Activated naive CD8-positive, alpha-beta T cell treated with anti-CD3 and anti-CD28 coated beads for 36 hours (primary cell): ENCODE measurements at regions not wholly inside any gene's neighbourhood (a gene's known extent, or its start where the extent isn't known, plus 50 kb on each side); places are given as distances from the start of the nearest gene placed in this dataset.

Experiments
- DNase-seq: peaks from one replicate; pipeline ENCODE4 v3.0.0; 2021
- H3K27ac Mint-ChIP-seq: one replicate; pipeline ENCODE4 v1.8.0; 2022; ENCODE audit warnings: mild to moderate bottlenecking, moderate library complexity, mixed read lengths
- H3K27me3 Mint-ChIP-seq: one replicate; pipeline ENCODE4 v1.8.0; 2022; ENCODE audit warnings: mild to moderate bottlenecking, mixed read lengths
- H3K36me3 Mint-ChIP-seq: one replicate; pipeline ENCODE4 v1.8.0; 2021; ENCODE audit warnings: mild to moderate bottlenecking, mixed read lengths
- H3K4me1 Mint-ChIP-seq: one replicate; pipeline ENCODE4 v1.8.0; 2021; ENCODE audit warnings: mixed read lengths
- H3K4me3 Mint-ChIP-seq: one replicate; pipeline ENCODE4 v1.8.0; 2022; ENCODE audit warnings: mild to moderate bottlenecking, moderate library complexity, mixed read lengths
- H3K9me3 Mint-ChIP-seq: one replicate; pipeline ENCODE4 v1.8.0; 2022; ENCODE audit warnings: mixed read lengths

- Mint-ChIP-seq H3K27me3 (peaks cover 8% of the 10 kb centered on the region), H3K4me3 (no peak overlapping the region), H3K36me3 (no peaks in the 10 kb centered on the region)
These were observed 203.3 kb upstream of the JADE1 start for GRCh38 chr4:128606173-128606572.

GRCh38 chr4:128604840-128605239 is 204.7 kb upstream of the JADE1 start:
- no peak overlapping the region for H3K27ac Mint-ChIP-seq
- no peak overlapping the region for H3K4me3 Mint-ChIP-seq
- no peak for DNase-seq
- no peaks in the 10 kb centered on the region for H3K36me3 Mint-ChIP-seq
- H3K9me3 Mint-ChIP-seq: no peaks in the 10 kb centered on the region
- peaks cover 8% of the 10 kb centered on the region for H3K27me3 Mint-ChIP-seq
- no peaks in the 10 kb centered on the region for H3K4me1 Mint-ChIP-seq

More at GRCh38 chr4:128606173-128606572, 203.3 kb upstream of the JADE1 start:
- H3K9me3 Mint-ChIP-seq: no peaks in the 10 kb centered on the region
- H3K27ac Mint-ChIP-seq: no peak overlapping the region
- DNase-seq: no peak
- no peaks in the 10 kb centered on the region for H3K4me1 Mint-ChIP-seq

- no peaks in the 10 kb centered on the region for H3K9me3 Mint-ChIP-seq
- H3K4me3 Mint-ChIP-seq: no peak overlapping the region
- no peak overlapping the region for H3K27ac Mint-ChIP-seq
- H3K36me3 Mint-ChIP-seq: no peaks in the 10 kb centered on the region
- peaks cover 8% of the 10 kb centered on the region for H3K27me3 Mint-ChIP-seq
- H3K4me1 Mint-ChIP-seq: no peaks in the 10 kb centered on the region
- no peak for DNase-seq
These were observed 205.3 kb upstream of the JADE1 start for GRCh38 chr4:128604204-128604603.

GRCh38 chr4:128603081-128603480 is 206.4 kb upstream of the JADE1 start:
- no peak overlapping the region for H3K4me3 Mint-ChIP-seq
- H3K27me3 Mint-ChIP-seq: peaks cover 8% of the 10 kb centered on the region
- H3K27ac Mint-ChIP-seq: no peak overlapping the region
- H3K4me1 Mint-ChIP-seq: no peaks in the 10 kb centered on the region
- H3K36me3 Mint-ChIP-seq: no peaks in the 10 kb centered on the region
- no peak for DNase-seq
- no peaks in the 10 kb centered on the region for H3K9me3 Mint-ChIP-seq

GRCh38 chr4:128601991-128602695 is 207.4 kb upstream of the JADE1 start:
- H3K4me1 Mint-ChIP-seq: no peaks in the 10 kb centered on the region
- H3K9me3 Mint-ChIP-seq: no peaks in the 10 kb centered on the region
- peaks cover 5% of the 10 kb centered on the region for H3K27me3 Mint-ChIP-seq
- DNase-seq: no peak
- no peak overlapping the region for H3K27ac Mint-ChIP-seq
- H3K36me3 Mint-ChIP-seq: no peaks in the 10 kb centered on the region
- H3K4me3 Mint-ChIP-seq: no peak overlapping the region

- Mint-ChIP-seq H3K27me3 (peaks cover 4% of the 10 kb centered on the region), H3K36me3 (no peaks in the 10 kb centered on the region), H3K4me1 (no peaks in the 10 kb centered on the region), H3K27ac (no peak overlapping the region), H3K4me3 (no peak overlapping the region), H3K9me3 (peaks cover 2% of the 10 kb centered on the region)
- no peak for DNase-seq
These were observed 208.3 kb upstream of the JADE1 start for GRCh38 chr4:128600996-128601871.

- DNase-seq: no peak
- no peaks in the 10 kb centered on the region for H3K36me3 Mint-ChIP-seq
- peaks cover 4% of the 10 kb centered on the region for H3K9me3 Mint-ChIP-seq
- H3K4me3 Mint-ChIP-seq: no peak overlapping the region
- peaks cover 4% of the 10 kb centered on the region for H3K27me3 Mint-ChIP-seq
- H3K4me1 Mint-ChIP-seq: no peaks in the 10 kb centered on the region
- no peak overlapping the region for H3K27ac Mint-ChIP-seq
These were observed 209.1 kb upstream of the JADE1 start for GRCh38 chr4:128600410-128600809.

GRCh38 chr4:128597500-128597899 is 212.0 kb upstream of the JADE1 start:
- H3K36me3 Mint-ChIP-seq: no peaks in the 10 kb centered on the region
- no peak overlapping the region for H3K4me3 Mint-ChIP-seq
- no peak for DNase-seq
- H3K27me3 Mint-ChIP-seq: no peaks in the 10 kb centered on the region
- H3K27ac Mint-ChIP-seq: no peak overlapping the region
- peaks cover 6% of the 10 kb centered on the region for H3K9me3 Mint-ChIP-seq
- no peaks in the 10 kb centered on the region for H3K4me1 Mint-ChIP-seq

- Mint-ChIP-seq H3K4me1 (no peaks in the 10 kb centered on the region), H3K27me3 (no peaks in the 10 kb centered on the region), H3K4me3 (no peak overlapping the region), H3K27ac (no peak overlapping the region), H3K36me3 (no peaks in the 10 kb centered on the region), H3K9me3 (peaks cover 6% of the 10 kb centered on the region)
- DNase-seq: no peak
These were observed 212.6 kb upstream of the JADE1 start for GRCh38 chr4:128596853-128597252.

GRCh38 chr4:128596115-128596514 is 213.4 kb upstream of the JADE1 start:
- Mint-ChIP-seq H3K27ac (no peak overlapping the region), H3K27me3 (no peaks in the 10 kb centered on the region), H3K36me3 (no peaks in the 10 kb centered on the region), H3K4me1 (no peaks in the 10 kb centered on the region), H3K9me3 (peaks cover 6% of the 10 kb centered on the region), H3K4me3 (no peak overlapping the region)
- DNase-seq: no peak

- H3K27me3 Mint-ChIP-seq: no peaks in the 10 kb centered on the region
These were observed 218.0 kb upstream of the JADE1 start for GRCh38 chr4:128591482-128591881.

GRCh38 chr4:128590773-128591172 is 218.7 kb upstream of the JADE1 start:
- Mint-ChIP-seq H3K9me3 (peaks cover 3% of the 10 kb centered on the region), H3K36me3 (no peaks in the 10 kb centered on the region), H3K4me1 (no peaks in the 10 kb centered on the region), H3K4me3 (no peak overlapping the region), H3K27ac (no peak overlapping the region), H3K27me3 (no peaks in the 10 kb centered on the region)
- DNase-seq: no peak

More at GRCh38 chr4:128591482-128591881, 218.0 kb upstream of the JADE1 start:
- H3K36me3 Mint-ChIP-seq: no peaks in the 10 kb centered on the region
- H3K4me1 Mint-ChIP-seq: no peaks in the 10 kb centered on the region
- peaks cover 6% of the 10 kb centered on the region for H3K9me3 Mint-ChIP-seq
- no peak overlapping the region for H3K4me3 Mint-ChIP-seq
- H3K27ac Mint-ChIP-seq: no peak overlapping the region
- DNase-seq: no peak

- DNase-seq: no peak
- Mint-ChIP-seq H3K4me1 (no peaks in the 10 kb centered on the region), H3K27ac (no peak overlapping the region), H3K4me3 (no peak overlapping the region), H3K36me3 (no peaks in the 10 kb centered on the region), H3K27me3 (no peaks in the 10 kb centered on the region), H3K9me3 (peaks cover 2% of the 10 kb centered on the region)
These were observed 219.3 kb upstream of the JADE1 start for GRCh38 chr4:128590034-128590740.

- Mint-ChIP-seq H3K4me1 (no peaks in the 10 kb centered on the region), H3K27me3 (no peaks in the 10 kb centered on the region), H3K4me3 (no peak overlapping the region), H3K36me3 (no peaks in the 10 kb centered on the region), H3K9me3 (peaks cover under 1% of the 10 kb centered on the region), H3K27ac (no peak overlapping the region)
- DNase-seq: no peak
These were observed 220.0 kb upstream of the JADE1 start for GRCh38 chr4:128589384-128589965.

GRCh38 chr4:128587382-128587781 is 222.1 kb upstream of the JADE1 start:
- no peaks in the 10 kb centered on the region for H3K9me3 Mint-ChIP-seq
- no peak overlapping the region for H3K27ac Mint-ChIP-seq
- H3K4me3 Mint-ChIP-seq: no peak overlapping the region
- no peaks in the 10 kb centered on the region for H3K4me1 Mint-ChIP-seq
- no peaks in the 10 kb centered on the region for H3K36me3 Mint-ChIP-seq
- DNase-seq: no peak
- H3K27me3 Mint-ChIP-seq: no peaks in the 10 kb centered on the region
